HG03457 (cell line): ENCODE measurements at regions not wholly inside any gene's neighbourhood (a gene's known extent, or its start where the extent isn't known, plus 50 kb on each side); places are given as distances from the start of the nearest gene placed in this dataset.
"Not testable (repeated sequence)": the region's sequence is repeated elsewhere in the genome, so short reads cannot be mapped to it uniquely, and the experiment has no call there.

ENCODE experiments used
- ATAC-seq: cut with Tn5 transposase; IDR thresholded peaks from one replicate; pipeline ENCODE4 v1.9.1; 2021; ENCODE audit warnings: moderate number of reproducible peaks; ENCODE audit not compliant: unreplicated experiment

DNA sequence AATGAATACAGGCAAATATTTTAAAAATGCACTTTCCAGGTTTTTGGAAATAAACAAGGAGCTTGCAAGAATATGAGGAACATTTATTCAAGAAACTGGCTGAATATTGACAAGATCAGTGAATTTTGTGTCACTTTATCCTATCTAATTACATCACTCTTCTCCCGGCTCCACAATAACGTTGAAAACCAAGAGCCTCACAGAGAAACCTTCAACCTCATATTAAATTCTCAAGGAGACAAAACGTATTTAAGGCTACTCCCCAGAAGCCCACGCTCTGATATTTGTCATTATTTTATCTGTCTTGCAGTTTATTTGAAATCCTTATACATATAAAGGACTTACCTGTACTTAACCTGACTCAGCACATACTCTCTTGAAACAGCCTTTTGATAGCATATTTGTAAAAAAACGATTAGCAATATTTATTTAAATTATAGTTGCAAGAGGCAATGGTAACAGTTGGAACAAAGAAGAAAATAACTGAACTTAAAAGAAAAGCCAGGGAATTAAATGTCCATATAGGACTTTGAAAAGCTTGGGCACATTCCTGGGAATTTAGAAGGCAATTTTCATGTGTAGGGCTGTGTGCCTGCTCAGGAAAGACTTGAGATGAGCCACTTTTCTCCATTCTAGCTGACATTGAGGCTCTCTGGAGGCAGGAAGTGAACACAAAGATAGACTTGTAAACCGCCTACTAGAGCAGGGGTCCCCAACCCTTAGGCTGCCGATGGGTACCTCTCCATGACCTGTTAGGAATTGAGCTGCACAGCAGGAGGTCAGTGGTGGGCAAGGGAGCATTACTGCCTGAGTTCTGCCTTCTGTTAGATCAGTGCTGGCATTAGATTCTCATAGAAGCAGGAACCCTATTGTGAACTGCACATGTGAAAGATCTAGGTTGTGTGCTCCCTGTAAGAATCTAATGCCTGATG lies 636.4 kb downstream of the SLC16A7 start:
- no peak for ATAC-seq

DNA sequence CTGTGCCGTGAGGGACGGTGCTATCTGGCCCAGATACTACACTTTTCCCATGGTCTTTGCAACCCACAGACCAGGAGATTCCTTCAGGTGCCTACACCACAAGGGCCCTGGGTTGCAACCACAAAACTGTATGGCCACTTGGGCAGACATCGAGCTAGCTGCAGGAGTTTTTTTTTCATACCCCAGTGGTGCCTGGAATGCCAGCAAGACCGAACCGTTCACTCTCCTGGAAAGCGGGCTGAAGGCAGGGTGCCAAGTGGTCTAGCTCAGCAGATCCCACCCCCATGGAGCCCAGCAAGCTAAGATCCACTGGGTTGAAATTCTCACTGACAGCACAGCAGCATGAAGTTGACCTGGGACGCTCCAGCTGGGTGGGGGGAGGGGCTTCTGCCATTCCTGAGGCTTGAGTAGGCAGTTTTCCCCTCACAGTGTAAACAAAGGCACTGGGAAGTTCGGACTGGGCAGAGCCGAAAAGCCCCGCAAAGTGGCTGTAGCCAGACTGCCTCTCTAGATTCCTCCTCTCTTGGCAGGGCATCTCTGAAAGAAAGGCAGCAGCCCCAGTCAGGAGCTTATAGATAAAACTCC lies 638.9 kb downstream of the SLC16A7 start:
- ATAC-seq, result not testable (repeated sequence)

DNA sequence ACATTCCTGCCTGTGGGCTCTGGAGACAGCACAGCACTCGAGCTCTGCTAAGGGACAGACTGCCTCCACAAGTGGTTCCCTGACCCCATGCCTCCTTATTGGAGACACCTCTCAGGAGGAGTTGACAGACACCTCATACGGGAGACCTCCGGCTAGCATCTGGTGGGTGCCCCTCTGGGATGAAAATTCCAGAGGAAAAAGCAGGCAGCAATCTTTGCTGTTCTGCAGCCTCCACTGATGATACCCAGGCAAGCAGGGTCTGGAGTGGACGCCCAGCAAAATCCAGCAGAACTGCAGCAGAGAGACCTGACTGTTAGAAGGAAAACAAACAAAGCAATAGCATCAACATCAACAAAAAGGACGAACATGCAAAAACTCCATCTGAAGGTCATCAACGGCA lies 639.4 kb downstream of the SLC16A7 start:
- no peak for ATAC-seq

DNA sequence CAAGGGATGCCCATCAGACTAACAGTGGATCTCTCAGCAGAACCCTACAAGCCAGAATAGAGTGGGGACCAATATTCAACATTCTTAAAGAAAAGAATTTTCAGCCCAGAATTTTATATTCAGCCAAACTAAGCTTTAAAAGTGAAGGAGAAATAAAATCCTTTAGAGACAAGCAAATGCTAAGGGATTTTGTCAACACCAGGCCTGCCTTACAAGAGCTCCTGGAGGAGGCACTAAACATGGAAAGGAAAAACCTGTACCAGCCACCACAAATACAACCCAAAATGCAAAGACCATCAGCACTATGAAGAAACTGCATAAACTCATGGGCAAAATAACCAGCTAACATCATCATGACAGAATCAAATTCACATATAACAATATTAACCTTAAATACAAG lies 640.6 kb downstream of the SLC16A7 start:
- not testable (repeated sequence) for ATAC-seq

DNA sequence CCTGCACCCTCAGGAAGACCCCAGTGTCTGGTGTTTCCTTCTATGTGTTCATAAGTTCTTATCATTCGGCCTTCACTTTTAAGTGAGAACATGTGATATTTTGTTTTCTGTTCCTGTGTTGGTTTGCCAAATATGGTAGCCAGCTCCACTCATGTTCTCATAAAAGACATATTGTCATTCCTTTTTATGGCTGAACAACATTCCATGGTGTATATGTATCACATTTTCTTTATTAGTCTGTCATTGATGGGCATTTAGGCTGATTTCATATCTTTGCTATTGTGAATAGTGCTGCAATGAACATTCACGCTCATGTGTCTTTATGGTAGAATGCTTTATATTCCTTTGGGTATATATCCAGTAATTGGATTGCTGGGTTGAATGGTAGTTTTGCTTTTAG lies 645.1 kb downstream of the SLC16A7 start:
- ATAC-seq, result no peak

DNA sequence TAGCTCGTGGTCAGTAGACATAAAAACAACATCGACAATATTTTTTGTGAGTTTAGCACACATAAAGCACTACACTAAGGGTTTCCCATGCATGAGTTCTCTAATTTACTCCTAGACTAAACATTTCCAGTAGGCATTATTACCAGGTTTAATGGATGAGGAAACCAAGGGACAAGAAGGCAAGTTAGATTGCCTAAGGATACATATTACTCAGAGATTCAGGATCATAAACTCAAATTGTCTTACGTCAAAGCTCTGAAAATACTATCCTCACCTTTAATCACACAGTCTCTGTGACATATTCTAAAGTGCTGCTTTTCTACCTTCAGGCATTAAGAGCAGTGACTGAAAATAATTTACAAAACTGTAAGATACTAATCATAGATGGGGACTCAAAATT lies 655.3 kb downstream of the SLC16A7 start:
- ATAC-seq, result no peak

DNA sequence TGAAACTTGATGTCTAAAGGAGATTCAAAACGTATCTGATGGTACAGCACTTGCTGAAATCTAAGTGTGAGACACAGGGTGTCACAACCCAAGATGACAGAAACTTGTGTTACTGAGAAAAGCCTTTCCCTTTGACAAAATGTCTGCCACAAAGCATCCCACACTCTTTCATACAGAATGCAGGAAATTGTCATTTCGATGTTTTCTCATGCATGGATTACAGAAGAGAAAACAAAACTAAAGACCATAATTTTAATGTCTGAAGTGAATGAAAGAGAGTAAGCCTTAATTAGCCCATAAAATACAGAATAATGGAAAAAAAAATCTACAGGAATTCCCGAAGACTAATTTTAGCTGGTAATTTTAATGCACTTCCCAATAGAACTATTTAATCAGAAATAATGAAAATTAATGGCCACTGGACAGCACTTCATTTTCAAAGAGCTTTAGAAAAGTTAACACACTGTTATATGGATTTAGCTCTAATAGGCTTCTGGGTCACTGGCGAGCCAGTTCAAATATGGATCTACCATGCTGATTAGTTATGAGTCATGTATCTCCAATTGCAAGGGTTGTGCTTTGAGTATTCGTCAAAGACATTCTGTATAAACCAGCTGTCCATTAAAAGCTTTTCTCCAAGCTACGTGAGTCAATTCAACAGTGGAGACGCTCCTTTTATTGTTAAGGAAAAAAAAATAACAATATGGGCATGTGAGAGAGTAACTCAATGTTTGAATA lies 656.7 kb downstream of the SLC16A7 start:
- no peak for ATAC-seq

DNA sequence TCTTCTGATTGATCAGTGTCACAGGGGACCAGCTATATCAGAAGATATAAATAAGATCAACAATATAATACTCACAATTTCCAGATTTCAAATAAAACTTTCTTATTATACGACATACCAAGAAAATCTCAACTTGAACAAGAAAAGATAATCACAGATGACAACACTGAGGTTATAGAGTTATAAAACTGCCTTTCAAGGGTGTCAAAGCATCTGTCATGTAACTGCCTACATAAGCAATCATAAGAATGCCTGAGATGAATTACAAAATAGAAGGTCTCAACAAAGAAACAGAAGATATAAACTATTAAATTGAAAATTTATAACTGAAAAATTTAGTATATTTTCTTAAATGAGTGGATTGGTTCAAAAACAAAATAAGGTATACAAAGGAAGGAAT lies 659.2 kb downstream of the SLC16A7 start:
- ATAC-seq, result no peak

DNA sequence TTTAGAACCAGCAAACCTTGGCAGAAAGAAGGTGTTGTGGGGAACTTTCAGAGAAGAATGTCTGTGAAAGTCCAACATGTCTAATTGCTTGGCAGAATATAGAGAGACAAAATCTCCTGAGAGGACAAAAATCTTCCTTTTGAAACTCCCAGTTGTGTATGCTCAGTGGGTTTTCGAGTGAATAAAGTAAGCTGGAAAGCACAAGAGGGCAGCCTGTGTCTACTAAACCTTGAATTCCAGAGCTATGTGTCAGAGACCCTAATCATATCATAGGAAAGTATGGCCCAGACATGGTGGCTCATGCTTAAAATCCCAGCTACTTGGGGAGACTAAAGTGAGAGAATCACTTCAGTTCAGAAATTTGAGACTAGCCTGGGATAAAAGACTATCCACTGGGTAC lies 661.2 kb downstream of the SLC16A7 start:
- ATAC-seq, result no peak

DNA sequence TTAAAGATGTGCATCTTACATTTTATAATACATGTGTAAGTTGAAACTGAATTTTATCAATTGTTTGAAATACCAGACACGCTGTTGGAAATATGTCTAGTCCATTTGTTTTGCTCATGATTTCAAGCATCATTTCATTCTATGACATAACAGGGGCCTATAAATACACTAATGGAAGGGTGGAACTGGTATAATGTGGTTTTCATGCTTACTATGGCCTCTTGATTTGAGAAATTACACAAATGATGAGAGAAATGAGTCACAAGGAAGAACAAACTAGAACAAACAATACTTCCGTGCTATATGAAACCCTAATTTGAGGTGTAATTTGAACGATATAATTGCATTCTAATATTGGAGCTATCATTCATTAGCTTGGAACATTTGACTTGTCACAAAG lies 663.4 kb downstream of the SLC16A7 start:
- ATAC-seq, result no peak

DNA sequence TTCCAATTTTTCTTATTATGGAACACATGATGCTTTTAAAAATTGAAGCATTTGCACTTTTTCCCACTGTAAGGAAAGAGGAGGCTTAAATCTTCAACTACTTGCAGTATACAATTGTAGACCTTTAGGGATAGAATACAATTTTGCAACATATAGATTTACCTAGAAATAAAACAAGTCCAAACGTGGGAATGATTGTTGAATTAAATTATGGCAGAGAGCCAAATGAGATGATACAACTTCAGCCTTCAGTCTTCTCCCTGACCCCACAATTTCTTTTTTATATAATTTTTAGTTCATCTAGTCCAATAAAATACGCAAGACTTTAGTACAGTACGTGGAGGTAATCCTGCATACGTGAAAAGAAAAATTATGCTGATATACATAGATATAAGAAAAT lies 666.5 kb downstream of the SLC16A7 start:
- ATAC-seq, result no peak

DNA sequence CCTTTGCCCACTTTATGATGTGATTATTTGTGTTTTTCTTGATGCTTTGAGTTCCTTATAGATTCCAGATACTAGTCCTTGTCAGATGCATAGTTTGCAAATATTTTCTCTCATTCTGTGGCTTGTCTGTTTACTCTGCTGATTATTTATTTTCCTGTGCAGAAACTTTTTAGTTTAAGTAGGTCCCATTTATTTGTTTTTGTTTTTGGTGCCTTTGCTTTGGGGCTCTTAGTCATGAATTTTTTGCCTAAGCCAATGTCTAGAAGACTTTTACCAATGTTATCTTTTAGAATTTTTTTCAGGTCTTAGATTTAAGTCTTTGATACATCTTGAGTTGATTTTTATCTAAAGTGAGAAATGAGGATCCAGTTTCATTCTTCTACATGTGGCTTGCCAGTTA lies 667.3 kb downstream of the SLC16A7 start:
- ATAC-seq, result no peak

DNA sequence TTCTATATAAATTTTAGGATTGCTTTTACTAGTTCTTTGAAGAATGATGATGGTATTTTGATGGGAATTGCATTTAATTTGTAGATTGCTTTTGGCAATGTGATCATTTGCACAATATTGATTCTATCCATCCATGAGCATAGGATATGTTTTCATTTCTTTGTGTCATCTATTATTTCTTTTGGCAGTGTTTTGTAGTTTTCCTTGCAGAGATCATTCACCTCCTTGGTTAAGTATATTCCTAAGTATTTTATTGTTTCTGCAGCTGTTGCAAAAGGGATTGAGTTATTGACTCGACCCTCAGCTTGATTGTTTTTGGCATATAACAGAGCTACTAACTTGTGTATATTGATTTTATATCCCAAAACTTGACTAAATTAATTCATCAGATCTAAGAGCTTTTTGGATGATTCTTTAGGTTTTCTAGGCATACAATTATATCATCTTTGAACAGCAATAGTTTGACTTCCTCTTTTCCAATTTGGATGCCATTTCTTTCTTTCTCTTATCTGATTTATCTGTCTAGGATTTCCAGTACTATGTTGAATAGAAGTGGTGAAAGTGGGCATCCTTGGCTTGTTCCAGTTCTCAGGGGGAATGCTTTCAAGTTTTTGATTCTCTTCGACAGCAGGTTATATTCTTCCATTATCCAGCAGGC lies 668.1 kb downstream of the SLC16A7 start:
- ATAC-seq, result no peak

DNA sequence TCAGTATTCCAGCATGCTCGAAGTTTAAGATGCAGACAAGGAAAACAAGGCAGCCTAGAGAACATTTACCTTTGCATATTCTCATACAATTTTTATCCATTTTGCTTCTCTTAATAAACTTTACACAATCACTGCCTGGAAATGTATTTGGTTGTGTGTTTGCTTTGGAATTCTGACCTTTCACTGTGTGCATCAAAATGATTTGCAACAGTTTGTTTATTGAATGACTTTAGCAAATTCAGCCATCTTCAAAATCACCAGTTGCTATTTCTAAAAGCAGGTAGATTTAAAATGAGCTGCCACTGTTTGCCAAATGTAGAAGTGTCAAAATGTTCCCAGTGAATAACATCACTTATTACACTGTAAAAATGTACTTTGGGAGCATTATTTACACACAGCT lies 669.9 kb downstream of the SLC16A7 start:
- ATAC-seq, result no peak

DNA sequence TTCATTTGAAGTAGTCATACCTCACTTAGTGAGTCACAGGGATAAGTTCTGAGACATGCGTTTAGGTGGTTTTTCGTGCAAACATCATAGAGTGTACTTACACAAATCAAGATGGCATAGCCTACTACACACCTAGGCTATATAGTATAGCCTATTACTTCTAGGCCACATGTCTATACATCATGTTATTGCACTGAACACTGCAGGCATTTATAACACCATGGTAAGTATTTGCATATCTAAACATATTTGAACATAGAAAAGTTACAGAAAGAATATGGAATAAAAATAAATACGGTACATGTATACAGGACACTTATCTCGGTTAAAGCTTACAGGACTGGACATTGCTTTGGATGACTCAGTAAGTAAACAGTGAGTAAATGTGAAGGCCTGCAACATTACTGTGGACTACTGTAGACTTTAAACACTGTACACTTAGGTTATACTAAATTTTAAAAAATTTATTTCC lies 670.6 kb downstream of the SLC16A7 start:
- no peak for ATAC-seq

DNA sequence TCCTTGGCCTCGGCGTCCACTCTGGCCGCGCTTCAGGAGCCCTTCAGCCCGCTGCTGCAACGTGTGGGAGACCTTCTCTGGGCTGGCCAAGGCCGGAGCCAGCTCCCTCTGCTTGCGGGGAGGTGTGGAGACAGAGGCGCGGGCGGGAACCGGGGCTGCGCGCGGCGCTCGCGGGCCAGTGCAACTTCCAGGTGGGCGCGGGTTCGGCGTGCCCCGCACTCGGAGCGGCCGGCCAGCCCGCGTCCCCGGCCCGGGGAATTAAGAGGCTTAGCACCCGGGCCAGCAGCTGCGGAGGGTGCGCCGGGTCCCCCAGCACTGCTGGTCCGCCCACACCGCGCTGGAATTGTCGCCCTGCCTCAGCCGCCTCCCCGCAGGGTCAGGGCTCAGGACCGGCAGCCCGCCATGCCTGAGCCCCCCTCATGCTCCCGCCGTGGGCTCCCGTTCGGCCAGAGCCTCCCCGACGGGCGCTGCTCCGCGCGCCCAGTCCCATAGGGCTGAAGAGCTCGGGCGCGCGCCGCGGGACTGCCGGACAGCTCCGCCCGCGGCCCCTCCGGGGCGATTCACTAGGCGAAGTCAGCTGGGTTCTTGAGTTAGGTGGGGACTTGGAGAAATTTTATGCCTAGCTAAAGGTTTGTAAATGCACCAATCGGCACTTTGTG lies 673.9 kb downstream of the SLC16A7 start:
- no peak for ATAC-seq

DNA sequence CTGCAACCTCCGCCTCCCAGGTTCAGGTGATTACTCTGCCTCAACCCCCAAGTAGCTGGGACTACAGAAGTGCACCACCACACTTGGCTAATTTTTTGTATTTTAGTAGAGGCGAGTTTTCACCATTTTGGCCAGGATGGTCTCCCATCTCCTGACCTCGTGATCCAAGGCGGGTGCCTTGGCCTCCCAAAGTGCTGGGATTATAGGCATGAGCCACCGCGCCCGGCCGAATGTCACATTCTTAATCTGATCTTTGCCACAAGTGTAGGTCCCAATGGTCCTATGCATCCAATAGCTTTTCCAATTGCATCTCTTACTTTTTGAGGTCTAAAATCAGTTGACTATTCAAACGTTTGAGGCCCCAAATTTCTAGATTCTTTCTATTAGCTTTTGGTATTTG lies 676.0 kb downstream of the SLC16A7 start:
- no peak for ATAC-seq

DNA sequence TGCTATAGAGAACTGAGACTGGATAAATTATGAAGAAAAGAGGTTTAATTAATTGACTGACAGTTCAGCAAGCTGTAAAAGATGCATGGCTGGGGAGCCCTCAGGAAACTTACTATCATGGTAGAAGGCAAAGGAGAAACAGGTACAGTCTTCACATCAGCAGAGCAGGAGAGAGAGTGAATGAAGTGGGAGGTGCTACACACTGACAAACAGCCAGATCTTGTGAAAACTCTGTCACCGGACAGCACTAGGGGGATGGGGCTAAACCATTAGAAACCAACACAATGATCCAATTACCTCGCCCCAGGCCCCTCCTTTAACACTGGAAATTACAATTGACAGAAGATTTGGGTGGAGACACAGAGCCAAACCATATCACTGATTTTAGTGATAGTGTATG lies 682.4 kb downstream of the SLC16A7 start:
- no peak for ATAC-seq

DNA sequence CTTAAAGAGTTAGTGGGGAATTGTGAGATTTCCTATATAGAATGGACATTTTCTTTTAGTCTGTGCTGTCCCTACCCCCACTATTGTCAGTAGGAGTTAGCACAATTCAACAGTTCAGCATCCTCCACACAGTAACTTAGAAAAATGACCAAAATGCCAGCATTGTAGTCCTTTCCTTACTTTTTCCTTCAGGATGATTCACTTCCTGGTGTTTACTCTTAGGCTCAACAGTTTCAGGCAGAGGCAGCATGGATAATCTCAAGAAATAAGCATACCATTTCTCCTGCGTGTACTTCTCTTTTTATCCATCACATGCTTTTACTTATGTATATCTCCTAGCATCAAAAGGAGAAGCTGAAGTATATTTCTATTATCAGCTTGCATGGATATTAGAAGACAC lies 683.4 kb downstream of the SLC16A7 start:
- ATAC-seq, result no peak

DNA sequence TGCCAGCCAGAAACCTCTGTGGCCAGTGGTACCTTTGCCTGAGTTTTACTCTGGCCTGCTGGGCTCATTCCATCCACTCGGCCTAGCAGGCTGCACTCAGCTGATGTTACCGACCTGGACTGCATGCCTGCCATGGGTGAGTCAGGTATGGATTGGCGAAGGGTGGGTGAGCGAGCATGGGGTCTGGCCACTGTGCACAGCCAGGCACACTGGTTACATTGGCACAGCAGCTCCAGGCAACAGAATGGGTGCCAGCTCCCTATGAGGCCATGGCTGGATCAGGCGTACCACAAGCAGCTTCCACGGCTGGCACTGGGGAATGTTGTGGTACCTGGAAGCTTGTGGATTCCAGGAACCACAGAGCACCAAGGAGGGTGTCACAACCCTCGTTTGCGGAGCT lies 685.7 kb downstream of the SLC16A7 start:
- no peak for ATAC-seq

DNA sequence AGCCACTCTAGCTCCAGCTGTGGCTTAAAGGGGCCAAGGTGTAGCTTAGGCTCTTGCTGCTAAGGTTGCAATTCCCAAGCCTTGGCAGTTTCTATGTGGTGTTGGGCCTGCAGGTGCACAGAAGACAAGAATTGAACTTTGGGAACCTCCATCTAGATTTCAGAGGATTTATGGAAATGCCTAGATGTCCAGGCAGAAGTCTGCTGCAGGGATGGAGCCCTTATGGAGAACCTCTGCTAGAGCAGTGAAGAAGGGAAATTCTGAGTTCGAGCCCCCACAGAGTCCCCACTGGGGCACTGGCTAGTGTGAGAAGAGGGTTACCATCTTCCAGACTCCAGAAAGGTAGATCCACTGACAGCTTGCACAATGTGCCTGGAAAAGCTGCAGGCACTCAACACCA lies 694.7 kb downstream of the SLC16A7 start:
- ATAC-seq, result no peak
